CD14-positive monocyte (primary cell): ENCODE measurements at regions not wholly inside any gene's neighbourhood (a gene's known extent, or its start where the extent isn't known, plus 50 kb on each side); places are given as distances from the start of the nearest gene placed in this dataset.
A peak's percentile ranks its signal among the peaks of the same experiment; 100 is the strongest.

Source experiments
- DNase-seq, 3 donors: peaks; one replicate each; pipeline ENCODE4 v3.0.0-alpha.2; 2011 to 2022
- H2AFZ ChIP-seq: 2 replicates; pipeline ENCODE4 v1.6.0; 2012; ENCODE audit warnings: mild to moderate bottlenecking, low read depth, low read length, inconsistent platforms; ENCODE audit not compliant: insufficient read depth, poor library complexity, severe bottlenecking
- H3K27ac ChIP-seq, 2 donors: 1 replicate in 1 of 2; 2 replicates in 1 of 2; pipeline ENCODE4 v1.5.1; 2012 to 2013; ENCODE audit warnings: low read length in 2 of 2, control low read depth in 1 of 2, inconsistent platforms in 1 of 2, low read depth in 1 of 2, mild to moderate bottlenecking in 1 of 2
- H3K27me3 ChIP-seq, 2 donors: one replicate each; pipeline versions ENCODE4 v1.6.0 to v1.6.1; 2011 to 2013; ENCODE audit warnings: low read length in 2 of 2; ENCODE audit not compliant: control insufficient read depth in 2 of 2, insufficient read depth in 2 of 2
- H3K36me3 ChIP-seq, 2 donors: replicated peaks in 1 of 2; 1 replicate in 1 of 2; 2 replicates in 1 of 2; pipeline versions ENCODE4 v1.5.1 to v1.6.1; 2012 to 2013; ENCODE audit warnings: low read length in 2 of 2, control low read depth in 1 of 2, inconsistent platforms in 1 of 2, mild to moderate bottlenecking in 1 of 2; ENCODE audit not compliant: insufficient read depth in 2 of 2, control insufficient read depth in 1 of 2
- H3K4me1 ChIP-seq, 2 donors: 1 replicate in 1 of 2; 2 replicates in 1 of 2; pipeline versions ENCODE4 v1.5.1 to v1.6.1; 2012 to 2013; ENCODE audit warnings: low read length in 2 of 2, control low read depth in 1 of 2, inconsistent platforms in 1 of 2, mild to moderate bottlenecking in 1 of 2, moderate library complexity in 1 of 2; ENCODE audit not compliant: insufficient read depth in 2 of 2, control insufficient read depth in 1 of 2
- H3K4me2 ChIP-seq: replicated peaks from 2 replicates; pipeline ENCODE3; 2012; ENCODE audit warnings: low read length, moderate library complexity, mild to moderate bottlenecking; ENCODE audit not compliant: poor library complexity, severe bottlenecking; ENCODE audit errors: extremely low read depth
- H3K4me3 ChIP-seq, 3 experiments: fragments of 200-600 bp in 1 of 3; sonication (generic) in 1 of 3; replicated peaks in 1 of 3; 1 replicate in 2 of 3; 2 replicates in 1 of 3; pipeline ENCODE4 v1.5.1; 2011 to 2013; ENCODE audit warnings: low read length in 3 of 3, mild to moderate bottlenecking in 3 of 3, control low read depth in 2 of 3, low read depth in 2 of 3, inconsistent platforms in 1 of 3, moderate library complexity in 1 of 3
- H3K79me2 ChIP-seq: 2 replicates; pipeline ENCODE4 v1.6.0; 2012; ENCODE audit warnings: mild to moderate bottlenecking, control low read depth, inconsistent platforms, low read length, moderate library complexity; ENCODE audit not compliant: insufficient read depth
- H3K9ac ChIP-seq: 2 replicates; pipeline ENCODE4 v1.6.0; 2017; ENCODE audit warnings: low read length, mild to moderate bottlenecking; ENCODE audit not compliant: insufficient read depth, poor library complexity, severe bottlenecking
- H3K9me3 ChIP-seq, 2 donors: replicated peaks in 1 of 2; 1 replicate in 1 of 2; 2 replicates in 1 of 2; pipeline versions ENCODE4 v1.5.1 to v1.6.1; 2012 to 2013; ENCODE audit warnings: low read length in 2 of 2, control low read depth in 1 of 2; ENCODE audit not compliant: control insufficient read depth in 1 of 2, insufficient read depth in 1 of 2
- H4K20me1 ChIP-seq: 2 replicates; pipeline ENCODE4 v1.6.0; 2012; ENCODE audit warnings: mild to moderate bottlenecking, low read length, control low read depth, moderate library complexity; ENCODE audit not compliant: insufficient read depth
- H3K27ac Mint-ChIP-seq, 7 donors: one replicate each; pipeline ENCODE4 v1.8.0; 2020; ENCODE audit warnings: mild to moderate bottlenecking in 7 of 7, mixed read lengths in 7 of 7, moderate library complexity in 6 of 7, inconsistent platforms in 2 of 7
- H3K27me3 Mint-ChIP-seq, 3 donors: one replicate each; pipeline ENCODE4 v1.8.0; 2021 to 2022; ENCODE audit warnings: low read depth in 3 of 3, mild to moderate bottlenecking in 3 of 3, mixed read lengths in 3 of 3, moderate library complexity in 3 of 3, inconsistent platforms in 1 of 3
- H3K36me3 Mint-ChIP-seq, 2 donors: one replicate each; pipeline ENCODE4 v1.8.0; 2020; ENCODE audit warnings: mixed read lengths in 2 of 2, inconsistent platforms in 1 of 2, mild to moderate bottlenecking in 1 of 2
- H3K4me1 Mint-ChIP-seq: one replicate; pipeline ENCODE4 v1.8.0; 2020; ENCODE audit warnings: mild to moderate bottlenecking, mixed read lengths
- H3K4me3 Mint-ChIP-seq, 2 donors: one replicate each; pipeline ENCODE4 v1.8.0; 2020; ENCODE audit warnings: mild to moderate bottlenecking in 2 of 2, mixed read lengths in 2 of 2, moderate library complexity in 1 of 2
- H3K9me3 Mint-ChIP-seq, 7 donors: one replicate each; pipeline ENCODE4 v1.8.0; 2020 to 2022; ENCODE audit warnings: mixed read lengths in 7 of 7, mild to moderate bottlenecking in 6 of 7, moderate library complexity in 6 of 7, inconsistent platforms in 2 of 7
- CTCF ChIP-seq: fragments of 200-600 bp; IDR thresholded peaks from one replicate; pipeline ENCODE4 v1.8.0; 2022; ENCODE audit warnings: antibody characterized with exemption, mild to moderate bottlenecking
- WGBS: methylation state at CpG from one replicate; pipeline ENCODE4 v1.1.5; 2013; ENCODE audit warnings: missing lambda C conversion rate; ENCODE audit not compliant: insufficient coverage; 5-methylcytosine and 5-hydroxymethylcytosine counted together
- intact Hi-C, 2 donors: fragments of 100-400 bp; cut with micrococcal nuclease; formaldehyde crosslinking; loops; one replicate each; pipeline versions ENCODE4 v1.15.0 to v1.15.1; 2023

GRCh38 chr7:136688601-136689000 lies 179.9 kb upstream of the CHRM2 start:
- Histone ChIP-seq H3K9ac (no peak overlapping the region), H2AFZ (no peak overlapping the region), H3K27me3 (no peaks in the 10 kb centered on the region), H3K79me2 (no peaks in the 10 kb centered on the region), H4K20me1 (no peaks in the 10 kb centered on the region), H3K4me3 (no peak overlapping the region), H3K4me1 (no peaks in the 10 kb centered on the region), H3K9me3 (no peaks in the 10 kb centered on the region), H3K36me3 (no peaks in the 10 kb centered on the region), H3K4me2 (no peak overlapping the region), H3K27ac (no peak overlapping the region)
- DNase-seq = no peak
- Mint-ChIP-seq H3K9me3 (no peaks in the 10 kb centered on the region), H3K27ac (no peak overlapping the region), H3K36me3 (no peaks in the 10 kb centered on the region), H3K4me1 (no peaks in the 10 kb centered on the region), H3K4me3 (no peak overlapping the region), H3K27me3 (peaks cover 0 to 2% (median 0%) of the 10 kb centered on the region in 3 donors)
- no CpG with 5 or more reads among the region's 2 CpGs for WGBS
- intact Hi-C loops = no loop called here
- TF ChIP-seq CTCF = no peak

DNA sequence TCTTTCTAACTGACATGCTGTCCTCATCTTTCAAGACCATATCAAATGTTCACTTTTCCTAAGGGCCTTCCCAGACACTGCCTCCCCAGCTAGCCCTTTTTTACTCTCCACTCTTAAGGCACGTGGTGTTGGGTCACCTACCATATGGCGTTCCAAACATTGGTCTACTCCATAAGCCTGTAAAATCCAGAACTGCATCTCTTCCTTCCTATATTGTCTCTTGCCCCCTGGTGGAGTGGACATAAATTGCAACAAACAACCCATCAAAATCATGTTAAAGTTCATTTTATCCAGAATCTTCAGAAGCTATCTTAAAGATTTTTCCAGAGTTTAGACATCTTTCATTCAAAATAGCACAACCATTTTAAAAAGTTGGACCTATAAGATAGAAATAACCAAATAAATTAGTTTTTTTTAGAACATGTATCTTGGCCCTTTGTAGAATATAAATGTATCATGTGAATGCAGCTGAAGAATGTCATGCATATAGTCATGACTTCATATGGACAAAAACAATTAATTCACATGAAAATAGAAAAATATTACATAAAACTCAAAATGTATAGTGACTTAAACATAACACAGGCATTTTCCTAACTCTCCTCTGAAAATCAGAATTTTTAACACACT lies 180.6 kb upstream of the CHRM2 start:
- no peak overlapping the region for H3K4me3 ChIP-seq
- Mint-ChIP-seq H3K27me3 (peaks cover 0 to 2% (median 0%) of the 10 kb centered on the region in 3 donors), H3K4me1 (no peaks in the 10 kb centered on the region), H3K36me3 (no peaks in the 10 kb centered on the region), H3K27ac (no peak overlapping the region), H3K4me3 (no peak overlapping the region), H3K9me3 (no peaks in the 10 kb centered on the region)
- H4K20me1 ChIP-seq = no peaks in the 10 kb centered on the region
- no peak overlapping the region for H3K27ac ChIP-seq
- DNase-seq = no peak
- H3K9me3 ChIP-seq = no peaks in the 10 kb centered on the region
- no peak overlapping the region for H2AFZ ChIP-seq
- intact Hi-C loops = no loop called here
- no peaks in the 10 kb centered on the region for H3K36me3 ChIP-seq
- peak; percentile 55 for TF ChIP-seq CTCF
- H3K27me3 ChIP-seq = no peaks in the 10 kb centered on the region
- no peak overlapping the region for H3K9ac ChIP-seq
- no peaks in the 10 kb centered on the region for H3K4me1 ChIP-seq
- H3K79me2 ChIP-seq = no peaks in the 10 kb centered on the region
- 40% methylated on average over 1 of the region's 2 CpGs for WGBS
- no peak overlapping the region for H3K4me2 ChIP-seq
